ENCODE measurements at regions not wholly inside any gene's neighbourhood (a gene's known extent, or its start where the extent isn't known, plus 50 kb on each side); places are given as distances from the start of the nearest gene placed in this dataset.

DNA sequence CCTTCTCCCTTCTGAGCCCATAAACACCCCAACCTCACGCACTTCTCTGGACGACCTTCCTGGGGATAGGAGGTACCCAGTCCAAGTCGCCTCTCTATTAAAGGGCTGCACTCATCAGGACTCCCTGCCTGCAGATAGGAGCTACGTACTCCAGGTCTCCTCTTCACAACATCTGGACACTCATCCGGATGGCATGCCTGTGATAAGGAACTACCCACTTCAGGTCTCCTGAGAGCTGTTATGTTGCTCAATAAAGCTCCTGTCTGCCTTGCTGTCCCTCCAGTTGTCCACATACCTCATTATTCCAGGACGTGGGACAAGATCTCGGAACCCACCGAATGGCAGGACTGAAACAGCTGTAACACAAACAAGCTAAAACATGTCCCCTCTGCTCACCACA lies 548.0 kb downstream of the TBC1D32 start:
- no peaks in the 10 kb centered on the region for H3F3A ChIP-seq (replicated peaks; ENCODE audit: insufficient read depth)
- no peak overlapping the region for H3K4me3 ChIP-seq (ENCODE audit: low read depth in 2 of 2, low read length in 1 of 2)
- ChIA-PET POLR2A (no interaction called here), CTCF (no interaction called here)
- no peaks in the 10 kb centered on the region for H4K20me1 ChIP-seq (ENCODE audit: insufficient read depth)
- 50% methylated on average over 5 of the region's 8 CpGs for WGBS (ENCODE audit: low lambda C conversion rate)
- H3K79me2 ChIP-seq (ENCODE audit: insufficient read depth) = no peaks in the 10 kb centered on the region
- TF ChIP-seq TEAD4 (IDR thresholded peaks at IDR 0.05; ENCODE audit: borderline replicate concordance, insufficient read depth) (no peak), EZH2phosphoT487 (IDR thresholded peaks at IDR 0.05; ENCODE audit: borderline replicate concordance, low read depth) (no peak), SIN3A (IDR thresholded peaks at IDR 0.05; ENCODE audit: borderline replicate concordance, low read depth, low read length) (no peak), RXRA (IDR thresholded peaks at IDR 0.05; ENCODE audit: borderline replicate concordance, low read depth) (no peak), RCOR1 (IDR thresholded peaks at IDR 0.05; ENCODE audit: low read length) (no peak), GABPA (IDR thresholded peaks at IDR 0.05; ENCODE audit: low read depth) (no peak), GATA2 (CRISPR knock-in tag; IDR thresholded peaks at IDR 0.05) (no peak), FOXJ3 (CRISPR knock-in tag; IDR thresholded peaks at IDR 0.05) (no peak)
- TF ChIP-seq, protein P1, sequence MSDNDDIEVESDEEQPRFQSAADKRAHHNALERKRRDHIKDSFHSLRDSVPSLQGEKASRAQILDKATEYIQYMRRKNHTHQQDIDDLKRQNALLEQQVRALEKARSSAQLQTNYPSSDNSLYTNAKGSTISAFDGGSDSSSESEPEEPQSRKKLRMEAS (IDR thresholded peaks at IDR 0.05; ENCODE audit: low read depth) = no peak
- TF ChIP-seq, protein P2, sequence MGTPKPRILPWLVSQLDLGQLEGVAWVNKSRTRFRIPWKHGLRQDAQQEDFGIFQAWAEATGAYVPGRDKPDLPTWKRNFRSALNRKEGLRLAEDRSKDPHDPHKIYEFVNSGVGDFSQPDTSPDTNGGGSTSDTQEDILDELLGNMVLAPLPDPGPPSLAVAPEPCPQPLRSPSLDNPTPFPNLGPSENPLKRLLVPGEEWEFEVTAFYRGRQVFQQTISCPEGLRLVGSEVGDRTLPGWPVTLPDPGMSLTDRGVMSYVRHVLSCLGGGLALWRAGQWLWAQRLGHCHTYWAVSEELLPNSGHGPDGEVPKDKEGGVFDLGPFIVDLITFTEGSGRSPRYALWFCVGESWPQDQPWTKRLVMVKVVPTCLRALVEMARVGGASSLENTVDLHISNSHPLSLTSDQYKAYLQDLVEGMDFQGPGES (IDR thresholded peaks at IDR 0.05; ENCODE audit: low read depth, low read length) = no peak
- TF ChIP-seq, protein P3, sequence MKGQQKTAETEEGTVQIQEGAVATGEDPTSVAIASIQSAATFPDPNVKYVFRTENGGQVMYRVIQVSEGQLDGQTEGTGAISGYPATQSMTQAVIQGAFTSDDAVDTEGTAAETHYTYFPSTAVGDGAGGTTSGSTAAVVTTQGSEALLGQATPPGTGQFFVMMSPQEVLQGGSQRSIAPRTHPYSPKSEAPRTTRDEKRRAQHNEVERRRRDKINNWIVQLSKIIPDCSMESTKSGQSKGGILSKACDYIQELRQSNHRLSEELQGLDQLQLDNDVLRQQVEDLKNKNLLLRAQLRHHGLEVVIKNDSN (IDR thresholded peaks at IDR 0.05; ENCODE audit: borderline replicate concordance, low read depth) = no peak
- TF ChIP-seq, protein P4, sequence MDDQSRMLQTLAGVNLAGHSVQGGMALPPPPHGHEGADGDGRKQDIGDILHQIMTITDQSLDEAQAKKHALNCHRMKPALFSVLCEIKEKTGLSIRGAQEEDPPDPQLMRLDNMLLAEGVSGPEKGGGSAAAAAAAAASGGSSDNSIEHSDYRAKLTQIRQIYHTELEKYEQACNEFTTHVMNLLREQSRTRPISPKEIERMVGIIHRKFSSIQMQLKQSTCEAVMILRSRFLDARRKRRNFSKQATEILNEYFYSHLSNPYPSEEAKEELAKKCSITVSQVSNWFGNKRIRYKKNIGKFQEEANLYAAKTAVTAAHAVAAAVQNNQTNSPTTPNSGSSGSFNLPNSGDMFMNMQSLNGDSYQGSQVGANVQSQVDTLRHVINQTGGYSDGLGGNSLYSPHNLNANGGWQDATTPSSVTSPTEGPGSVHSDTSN (IDR thresholded peaks at IDR 0.05) = no peak
- TF ChIP-seq, protein P5, sequence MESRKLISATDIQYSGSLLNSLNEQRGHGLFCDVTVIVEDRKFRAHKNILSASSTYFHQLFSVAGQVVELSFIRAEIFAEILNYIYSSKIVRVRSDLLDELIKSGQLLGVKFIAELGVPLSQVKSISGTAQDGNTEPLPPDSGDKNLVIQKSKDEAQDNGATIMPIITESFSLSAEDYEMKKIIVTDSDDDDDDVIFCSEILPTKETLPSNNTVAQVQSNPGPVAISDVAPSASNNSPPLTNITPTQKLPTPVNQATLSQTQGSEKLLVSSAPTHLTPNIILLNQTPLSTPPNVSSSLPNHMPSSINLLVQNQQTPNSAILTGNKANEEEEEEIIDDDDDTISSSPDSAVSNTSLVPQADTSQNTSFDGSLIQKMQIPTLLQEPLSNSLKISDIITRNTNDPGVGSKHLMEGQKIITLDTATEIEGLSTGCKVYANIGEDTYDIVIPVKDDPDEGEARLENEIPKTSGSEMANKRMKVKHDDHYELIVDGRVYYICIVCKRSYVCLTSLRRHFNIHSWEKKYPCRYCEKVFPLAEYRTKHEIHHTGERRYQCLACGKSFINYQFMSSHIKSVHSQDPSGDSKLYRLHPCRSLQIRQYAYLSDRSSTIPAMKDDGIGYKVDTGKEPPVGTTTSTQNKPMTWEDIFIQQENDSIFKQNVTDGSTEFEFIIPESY (IDR thresholded peaks at IDR 0.05; ENCODE audit: borderline replicate concordance, low read depth) = no peak
- H3K9me2 ChIP-seq = no peaks in the 10 kb centered on the region; the same call in 1 of the 2 replicates
- H3K4me2 ChIP-seq = no peak overlapping the region
- no peaks in the 10 kb centered on the region for H3K9me3 ChIP-seq
- no peak overlapping the region for H2AFZ ChIP-seq (ENCODE audit: low read depth)
- H3K36me3 ChIP-seq (replicated peaks in 1 of 2; ENCODE audit: control insufficient read depth in 1 of 2, insufficient read depth in 2 of 2, low read length in 1 of 2) = no peaks in the 10 kb centered on the region
- no peak overlapping the region for H3K9ac ChIP-seq
- H3K27ac ChIP-seq (ENCODE audit: low read depth in 2 of 2, low read length in 1 of 2) = no peak overlapping the region
- DNase-seq = no peak
- H3K27me3 ChIP-seq (ENCODE audit: insufficient read depth) = no peaks in the 10 kb centered on the region
- no peaks in the 10 kb centered on the region for H3K4me1 ChIP-seq (ENCODE audit: control insufficient read depth in 1 of 2, insufficient read depth in 2 of 2, low read depth in 1 of 2, low read length in 1 of 2)
